SK-N-SH (cell line): ENCODE measurements at regions not wholly inside any gene's neighbourhood (a gene's known extent, or its start where the extent isn't known, plus 50 kb on each side); places are given as distances from the start of the nearest gene placed in this dataset.

ENCODE experiments used
- CTCF ChIA-PET: fragments of 300-600, 350-600 bp; formaldehyde crosslinking; extraction: SDS; loops from one replicate; lab custom pipeline; 2021; lab: Yijun Ruan, JAX
- POLR2A ChIA-PET: fragments of 350-600 bp; sonication (Branson Sonifier 250); formaldehyde crosslinking; extraction: SDS; loops from one replicate; lab custom pipeline; 2020; ENCODE audit warnings: antibody characterized with exemption, inconsistent platforms; lab: Yijun Ruan, JAX
- DNase-seq: peaks from one replicate; pipeline ENCODE4 v3.0.0; 2012
- H2AFZ ChIP-seq: fragments of 200-600 bp; sonication (generic); 2 replicates; pipeline ENCODE4 v1.8.1; 2016; ENCODE audit warnings: antibody characterized with exemption, mild to moderate bottlenecking, low read depth
- H3F3A ChIP-seq: fragments of 200-600 bp; sonication (generic); replicated peaks from 2 replicates; pipeline ENCODE3; 2016; ENCODE audit warnings: antibody characterized with exemption, mild to moderate bottlenecking; ENCODE audit not compliant: insufficient read depth
- H3K27ac ChIP-seq, 2 experiments: fragments of 200-500 bp in 1 of 2; fragments of 200-600 bp in 1 of 2; sonication (Bioruptor generic) in 1 of 2; sonication (generic), shearing (Covaris generic) in 1 of 2; 2 replicates each; pipeline versions ENCODE4 v1.5.1 to v1.6.1; 2014 to 2016; ENCODE audit warnings: low read depth in 2 of 2, inconsistent platforms in 1 of 2, low read length in 1 of 2, mild to moderate bottlenecking in 1 of 2, mixed read lengths in 1 of 2
- H3K27me3 ChIP-seq: fragments of 200-600 bp; sonication (generic), shearing (Covaris generic); 2 replicates; pipeline ENCODE4 v1.6.1; 2016; ENCODE audit warnings: mixed run types; ENCODE audit not compliant: insufficient read depth
- H3K36me3 ChIP-seq, 2 experiments: fragments of 200-500 bp in 1 of 2; fragments of 200-600 bp in 1 of 2; sonication (Bioruptor generic) in 1 of 2; sonication (generic) in 1 of 2; replicated peaks in 1 of 2; 2 replicates each; pipeline versions ENCODE3 to v1.5.1; 2014 to 2016; ENCODE audit warnings: low read length in 1 of 2, mild to moderate bottlenecking in 1 of 2; ENCODE audit not compliant: insufficient read depth in 2 of 2, control insufficient read depth in 1 of 2
- H3K4me1 ChIP-seq, 2 experiments: fragments of 200-500 bp in 1 of 2; fragments of 200-600 bp in 1 of 2; sonication (Bioruptor generic) in 1 of 2; sonication (generic), shearing (Covaris generic) in 1 of 2; 2 replicates each; pipeline versions ENCODE4 v1.5.1 to v1.6.1; 2014 to 2016; ENCODE audit warnings: low read depth in 1 of 2, low read length in 1 of 2, mixed run types in 1 of 2; ENCODE audit not compliant: insufficient read depth in 2 of 2, control insufficient read depth in 1 of 2
- H3K4me2 ChIP-seq: fragments of 200-600 bp; sonication (generic), shearing (Covaris generic); 2 replicates; pipeline ENCODE4 v1.6.1; 2017; ENCODE audit warnings: mixed run types
- H3K4me3 ChIP-seq, 2 experiments: fragments of 200-500 bp in 1 of 2; fragments of 200-600 bp in 1 of 2; sonication (Bioruptor generic) in 1 of 2; sonication (generic), shearing (Covaris generic) in 1 of 2; 2 replicates each; pipeline versions ENCODE4 v1.5.1 to v1.8.1; 2014 to 2016; ENCODE audit warnings: low read depth in 2 of 2, inconsistent platforms in 1 of 2, low read length in 1 of 2, mild to moderate bottlenecking in 1 of 2, mixed read lengths in 1 of 2, moderate library complexity in 1 of 2
- H3K79me2 ChIP-seq: fragments of 200-600 bp; sonication (generic); 2 replicates; pipeline ENCODE4 v1.8.1; 2017; ENCODE audit warnings: mild to moderate bottlenecking; ENCODE audit not compliant: insufficient read depth
- H3K9ac ChIP-seq: fragments of 200-600 bp; sonication (generic); 2 replicates; pipeline ENCODE4 v1.6.1; 2017; ENCODE audit warnings: mixed run types
- H3K9me2 ChIP-seq: fragments of 200-600 bp; sonication (generic); 2 replicates; pipeline ENCODE4 v1.6.1; 2017; ENCODE audit warnings: mixed run types
- H3K9me3 ChIP-seq: fragments of 200-600 bp; sonication (generic); 2 replicates; pipeline ENCODE4 v1.6.1; 2017; ENCODE audit warnings: mixed run types, mild to moderate bottlenecking, moderate library complexity
- H4K20me1 ChIP-seq: fragments of 200-600 bp; sonication (generic); 2 replicates; pipeline ENCODE4 v1.6.1; 2017; ENCODE audit warnings: mild to moderate bottlenecking, mixed run types; ENCODE audit not compliant: insufficient read depth
- CHD2 ChIP-seq: fragments of 150-350 bp; IDR thresholded peaks from 2 replicates; pipeline ENCODE4 v1.6.1; 2018; ENCODE audit warnings: low read length; ENCODE audit not compliant: partially characterized antibody
- ELF1 ChIP-seq: IDR thresholded peaks from 2 replicates; pipeline ENCODE4 v1.4.0; 2012
- EP300 ChIP-seq, 2 experiments: IDR thresholded peaks; 2 replicates each; pipeline versions ENCODE4 v1.4.0 to v1.6.1; 2012; ENCODE audit warnings: borderline replicate concordance in 1 of 2, low read depth in 1 of 2, low read length in 1 of 2
- FOSL2 ChIP-seq: IDR thresholded peaks from 2 replicates; pipeline ENCODE4 v1.4.0; 2012; ENCODE audit warnings: low read depth, mild to moderate bottlenecking, moderate library complexity, borderline replicate concordance
- FOXJ3 ChIP-seq: sonication (generic); formaldehyde crosslinking; IDR thresholded peaks from 2 replicates; pipeline ENCODE4 v1.5.1; 2020; ENCODE audit warnings: mild to moderate bottlenecking, missing genetic modification reagents
- FOXM1 ChIP-seq: IDR thresholded peaks from 2 replicates; pipeline ENCODE4 v1.4.0; 2012; ENCODE audit warnings: low read depth, mild to moderate bottlenecking
- GABPA ChIP-seq: IDR thresholded peaks from 2 replicates; pipeline ENCODE4 v1.4.0; 2012; ENCODE audit warnings: low read depth, mild to moderate bottlenecking
- IRF3 ChIP-seq: fragments of 150-350 bp; IDR thresholded peaks from 2 replicates; pipeline ENCODE4 v1.6.1; 2016; ENCODE audit warnings: mild to moderate bottlenecking, low read depth, low read length
- JUND ChIP-seq: IDR thresholded peaks from 2 replicates; pipeline ENCODE4 v1.4.0; 2012
- MXI1 ChIP-seq: IDR thresholded peaks from 2 replicates; pipeline ENCODE4 v1.6.1; 2012; ENCODE audit warnings: mild to moderate bottlenecking, low read depth, low read length, improper control_type of control experiment
- POLR2AphosphoS5 ChIP-seq: IDR thresholded peaks from 2 replicates; pipeline ENCODE4 v1.6.1; 2012; ENCODE audit warnings: low read depth, low read length
- RCOR1 ChIP-seq: fragments of 150-350 bp; IDR thresholded peaks from 2 replicates; pipeline ENCODE4 v1.6.1; 2017; ENCODE audit warnings: antibody characterized with exemption, low read length
- RFX5 ChIP-seq: IDR thresholded peaks from 2 replicates; pipeline ENCODE4 v1.6.1; 2012; ENCODE audit warnings: mild to moderate bottlenecking, improper control_type of control experiment, low read length
- SIN3A ChIP-seq: IDR thresholded peaks from 2 replicates; pipeline ENCODE4 v1.6.1; 2012; ENCODE audit warnings: low read depth, mild to moderate bottlenecking, low read length, moderate library complexity, borderline replicate concordance
- SMC3 ChIP-seq: IDR thresholded peaks from 2 replicates; pipeline ENCODE4 v1.6.1; 2012; ENCODE audit warnings: low read depth, low read length, improper control_type of control experiment
- USF1 ChIP-seq: IDR thresholded peaks from 2 replicates; pipeline ENCODE4 v1.4.0; 2012; ENCODE audit warnings: low read depth, borderline replicate concordance
- YY1 ChIP-seq: IDR thresholded peaks from 2 replicates; pipeline ENCODE4 v1.4.0; 2012; ENCODE audit warnings: low read depth, mild to moderate bottlenecking
- WGBS: methylation state at CpG from one replicate; pipeline ENCODE4 v1.1.6; 2017; ENCODE audit warnings: low lambda C conversion rate; 5-methylcytosine and 5-hydroxymethylcytosine counted together

GRCh38 chr13:88925954-88926353 is 1254.8 kb downstream of the SLITRK5 start:
- 24% methylated on average over 3 of the region's 3 CpGs for WGBS
- no peaks in the 10 kb centered on the region for H3K4me1 ChIP-seq
- H3K36me3 ChIP-seq: no peaks in the 10 kb centered on the region
- no peaks in the 10 kb centered on the region for H3K9me3 ChIP-seq
- TF ChIP-seq SIN3A: no peak
- no peak for TF ChIP-seq FOXJ3 (CRISPR knock-in tag)
- TF ChIP-seq MXI1: no peak
- TF ChIP-seq YY1: no peak
- TF ChIP-seq USF1: no peak
- no peak for TF ChIP-seq EP300 (IDR thresholded peaks at IDR 0.05; ENCODE audit: borderline replicate concordance in 1 of 2, low read depth in 1 of 2, low read length in 1 of 2)
- TF ChIP-seq RFX5: no peak
- no peak for TF ChIP-seq FOXM1
- TF ChIP-seq RCOR1: no peak
- TF ChIP-seq JUND: no peak
- no peaks in the 10 kb centered on the region for H3K27me3 ChIP-seq
- no peak overlapping the region for H3K27ac ChIP-seq
- ChIA-PET CTCF (no interaction called here), POLR2A (no interaction called here)
- no peak overlapping the region for H3K9ac ChIP-seq
- no peak for DNase-seq
- H3K4me3 ChIP-seq: no peak overlapping the region
- no peaks in the 10 kb centered on the region for H3K79me2 ChIP-seq
- H4K20me1 ChIP-seq: no peaks in the 10 kb centered on the region
- H3F3A ChIP-seq: no peaks in the 10 kb centered on the region
- H2AFZ ChIP-seq: no peak overlapping the region
- no peak overlapping the region for H3K4me2 ChIP-seq
- no peaks in the 10 kb centered on the region for H3K9me2 ChIP-seq

- WGBS: 65% methylated on average over 2 of the region's 5 CpGs
These were observed 1255.8 kb downstream of the SLITRK5 start for GRCh38 chr13:88926890-88927502.

More at GRCh38 chr13:88926890-88927502, 1255.8 kb downstream of the SLITRK5 start:
- Histone ChIP-seq H3K4me2 (no peak overlapping the region), H4K20me1 (no peaks in the 10 kb centered on the region), H3K9me3 (no peaks in the 10 kb centered on the region), H3K27me3 (no peaks in the 10 kb centered on the region), H3K9me2 (no peaks in the 10 kb centered on the region), H3K4me3 (no peak overlapping the region), H3K27ac (no peak overlapping the region), H3K4me1 (peaks cover 0 to 2% of the 10 kb centered on the region in 2 experiments; a peak in 1 of 4 replicates), H2AFZ (no peak overlapping the region), H3K36me3 (no peaks in the 10 kb centered on the region), H3K9ac (no peak overlapping the region), H3F3A (no peaks in the 10 kb centered on the region), H3K79me2 (no peaks in the 10 kb centered on the region)
- POLR2A ChIA-PET: interaction anchor here (0.7 kb wide), 1 partner anchor 24 kb away, joined by 3 read pairs; no protein-coding TSS in a partner anchor
- CTCF ChIA-PET: no interaction called here
- no peak for DNase-seq
- TF ChIP-seq FOXJ3 (CRISPR knock-in tag) (no peak), FOSL2 (no peak), POLR2AphosphoS5 (no peak), CHD2 (no peak), IRF3 (no peak), GABPA (no peak), MXI1 (no peak), SMC3 (no peak), ELF1 (no peak), SIN3A (no peak), YY1 (no peak)
